Fibroblast of mammary gland (primary cell): ENCODE measurements at regions not wholly inside any gene's neighbourhood (a gene's known extent, or its start where the extent isn't known, plus 50 kb on each side); places are given as distances from the start of the nearest gene placed in this dataset.

Source experiments
- DNase-seq: peaks from one replicate; pipeline ENCODE4 v3.0.0-alpha.2; 2010; ENCODE audit warnings: low read depth
- H3K4me3 ChIP-seq: 2 replicates; pipeline ENCODE4 v1.5.1; 2011; ENCODE audit warnings: low read depth, mild to moderate bottlenecking, low read length, moderate library complexity; ENCODE audit not compliant: control insufficient read depth
- CTCF ChIP-seq: conservative IDR thresholded peaks from 2 replicates; pipeline ENCODE4 v1.5.1; 2011; ENCODE audit warnings: low read depth, low read length, inconsistent platforms; ENCODE audit not compliant: control insufficient read depth, insufficient read depth

GRCh38 chr22:47802421-47802820 lies 1040.0 kb downstream of the TBC1D22A start:
- H3K4me3 ChIP-seq, result no peak overlapping the region
- no peak for DNase-seq
- TF ChIP-seq CTCF, result no peak

- H3K4me3 ChIP-seq, result no peak overlapping the region
- DNase-seq, result no peak
- TF ChIP-seq CTCF, result no peak
Measured at GRCh38 chr22:47801541-47802245, 1039.2 kb downstream of the TBC1D22A start.

GRCh38 chr22:47798229-47798628 lies 1035.8 kb downstream of the TBC1D22A start:
- TF ChIP-seq CTCF, result no peak
- no peak for DNase-seq
- no peak overlapping the region for H3K4me3 ChIP-seq

GRCh38 chr22:47797342-47797945 lies 1035.0 kb downstream of the TBC1D22A start:
- no peak for TF ChIP-seq CTCF
- DNase-seq, result no peak
- no peak overlapping the region for H3K4me3 ChIP-seq

GRCh38 chr22:47796128-47796908 lies 1033.9 kb downstream of the TBC1D22A start:
- DNase-seq, result no peak
- no peak overlapping the region for H3K4me3 ChIP-seq
- TF ChIP-seq CTCF, result no peak

- no peak for DNase-seq
- TF ChIP-seq CTCF, result no peak
- H3K4me3 ChIP-seq, result no peak overlapping the region
Measured at GRCh38 chr22:47795477-47796127, 1033.2 kb downstream of the TBC1D22A start.
